ENCODE measurements at regions not wholly inside any gene's neighbourhood (a gene's known extent, or its start where the extent isn't known, plus 50 kb on each side); places are given as distances from the start of the nearest gene placed in this dataset.
"Not testable (repeated sequence)": the region's sequence is repeated elsewhere in the genome, so short reads cannot be mapped to it uniquely, and the experiment has no call there.

GRCh38 chr4:26194764-26195163 lies 126.0 kb upstream of the RBPJ start:
- H3K36me3 ChIP-seq, result no peaks in the 10 kb centered on the region

GRCh38 chr4:26196567-26196966 lies 124.2 kb upstream of the RBPJ start:
- Histone ChIP-seq H3K27me3 (no peaks in the 10 kb centered on the region), H3K4me3 (no peak overlapping the region), H3K4me1 (peaks cover 5% of the 10 kb centered on the region), H3K36me3 (no peaks in the 10 kb centered on the region), H3K9me3 (no peaks in the 10 kb centered on the region), H3K27ac (no peak overlapping the region)
- no peak for DNase-seq (ENCODE audit: extremely low spot score in 2 of 2)
- no peak for TF ChIP-seq POLR2AphosphoS5 (IDR thresholded peaks at IDR 0.05; ENCODE audit: insufficient read depth in 1 of 2, low read depth in 1 of 2)
- no peak for TF ChIP-seq CTCF (IDR thresholded peaks at IDR 0.05)
- TF ChIP-seq POLR2A (IDR thresholded peaks at IDR 0.05), result no peak
- intact Hi-C loops (cut with DNase I), result no loop called here

More at GRCh38 chr4:26194764-26195163, 126.0 kb upstream of the RBPJ start:
- H3K27ac ChIP-seq, result no peak overlapping the region
- intact Hi-C loops (cut with DNase I), result no loop called here
- no peak for DNase-seq (ENCODE audit: extremely low spot score in 2 of 2)
- no peaks in the 10 kb centered on the region for H3K27me3 ChIP-seq
- H3K4me1 ChIP-seq, result peaks cover 5% of the 10 kb centered on the region
- no peak overlapping the region for H3K4me3 ChIP-seq
- TF ChIP-seq CTCF (IDR thresholded peaks at IDR 0.05) (no peak), POLR2AphosphoS5 (IDR thresholded peaks at IDR 0.05; ENCODE audit: insufficient read depth in 1 of 2, low read depth in 1 of 2) (no peak), POLR2A (IDR thresholded peaks at IDR 0.05) (no peak)
- no peaks in the 10 kb centered on the region for H3K9me3 ChIP-seq

DNA sequence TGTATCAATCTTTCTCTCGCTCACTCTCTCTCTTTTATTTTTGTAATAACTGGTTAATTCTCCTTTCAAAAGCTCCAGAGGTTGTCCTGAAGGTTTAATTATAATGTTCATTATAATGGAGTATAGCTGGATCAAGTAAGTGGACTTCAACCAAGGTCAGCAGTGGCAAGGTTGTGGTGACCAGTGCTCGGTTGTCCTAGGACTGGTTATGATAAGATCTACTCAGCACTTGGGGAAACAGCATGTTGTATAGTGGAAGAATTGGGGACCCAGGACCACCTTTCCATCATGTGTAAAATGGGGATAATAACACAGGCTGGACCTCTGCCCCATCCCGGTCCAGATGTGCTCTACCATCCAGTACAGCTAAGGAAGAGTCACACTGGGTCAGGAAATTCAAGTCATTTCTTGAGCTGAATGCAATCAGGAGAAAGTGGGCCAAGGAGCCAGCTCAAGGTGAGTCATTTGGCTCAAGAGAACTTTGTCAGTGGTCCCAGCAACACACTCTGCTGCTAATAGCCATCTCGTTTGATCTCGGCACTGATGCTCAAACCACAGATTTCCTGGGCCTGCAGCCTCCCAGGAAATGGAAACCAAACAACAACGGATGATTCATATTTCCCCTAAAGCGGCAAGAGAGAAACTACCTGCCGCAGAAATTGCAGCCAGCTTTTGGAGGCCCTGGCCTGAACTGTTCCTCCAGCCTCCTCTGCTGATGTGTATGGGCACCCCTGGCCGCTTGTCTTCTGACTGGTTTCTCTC lies 123.6 kb upstream of the RBPJ start:
- H3K4me3 ChIP-seq, result no peak overlapping the region
- no peak for DNase-seq (ENCODE audit: extremely low spot score in 2 of 2)
- intact Hi-C loops (cut with DNase I), result no loop called here
- H3K36me3 ChIP-seq, result no peaks in the 10 kb centered on the region
- TF ChIP-seq POLR2A (IDR thresholded peaks at IDR 0.05), result no peak
- no peak for TF ChIP-seq POLR2AphosphoS5 (IDR thresholded peaks at IDR 0.05; ENCODE audit: insufficient read depth in 1 of 2, low read depth in 1 of 2)
- no peak for TF ChIP-seq CTCF (IDR thresholded peaks at IDR 0.05)
- no peaks in the 10 kb centered on the region for H3K27me3 ChIP-seq
- H3K9me3 ChIP-seq, result no peaks in the 10 kb centered on the region
- peaks cover 5% of the 10 kb centered on the region for H3K4me1 ChIP-seq
- no peak overlapping the region for H3K27ac ChIP-seq

DNA sequence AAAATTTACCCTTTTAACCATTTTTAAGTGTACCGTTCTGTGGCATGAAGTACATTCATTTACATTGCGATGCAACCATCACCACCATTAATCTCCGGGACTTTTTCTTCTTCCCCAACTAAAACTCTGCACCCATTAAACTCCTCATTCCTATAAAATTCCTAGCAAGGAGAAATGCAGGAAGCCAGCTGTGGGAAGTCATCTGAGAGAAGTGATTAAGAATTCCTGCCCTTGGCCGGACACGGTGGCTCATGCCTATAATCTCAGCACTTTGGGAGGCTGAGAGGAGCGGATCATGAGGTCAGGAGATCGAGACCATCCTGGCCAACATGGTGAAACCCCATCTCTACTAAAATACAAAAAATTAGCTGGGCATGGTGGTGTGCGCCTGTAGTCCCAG lies 121.9 kb upstream of the RBPJ start:
- DNase-seq (ENCODE audit: extremely low spot score in 2 of 2); H3K27me3 ChIP-seq; H3K27ac ChIP-seq; H3K4me3 ChIP-seq; H3K4me1 ChIP-seq; intact Hi-C loops (cut with DNase I); H3K9me3 ChIP-seq; H3K36me3 ChIP-seq: not testable (repeated sequence)

DNA sequence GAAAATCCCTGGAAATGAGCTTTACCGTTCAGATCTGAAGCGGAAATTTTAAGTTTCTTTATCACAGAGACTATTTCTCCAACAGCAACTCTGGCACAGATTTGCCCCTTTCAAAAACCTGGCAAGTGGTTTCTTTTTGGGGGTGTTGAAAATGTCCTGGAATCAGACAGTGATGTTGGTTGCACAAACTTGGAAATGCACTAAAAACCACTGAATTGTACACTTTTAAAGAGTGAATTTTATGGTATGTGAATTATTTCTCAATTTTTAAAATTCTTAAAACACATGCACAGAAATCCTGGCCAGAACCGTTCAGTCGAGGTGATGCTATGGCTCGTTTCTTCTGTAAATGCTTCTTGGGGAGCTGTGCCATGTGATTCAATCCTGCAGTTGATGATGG lies 121.2 kb upstream of the RBPJ start:
- H3K27ac ChIP-seq, result no peak overlapping the region
- H3K9me3 ChIP-seq, result no peaks in the 10 kb centered on the region
- no peak overlapping the region for H3K4me3 ChIP-seq
- peaks cover 6% of the 10 kb centered on the region for H3K4me1 ChIP-seq
- intact Hi-C loops (cut with DNase I), result no loop called here
- H3K36me3 ChIP-seq, result no peaks in the 10 kb centered on the region
- TF ChIP-seq CTCF (IDR thresholded peaks at IDR 0.05), result no peak
- TF ChIP-seq POLR2A (IDR thresholded peaks at IDR 0.05), result no peak
- TF ChIP-seq POLR2AphosphoS5 (IDR thresholded peaks at IDR 0.05; ENCODE audit: insufficient read depth in 1 of 2, low read depth in 1 of 2), result no peak
- no peak for DNase-seq (ENCODE audit: extremely low spot score in 2 of 2)
- H3K27me3 ChIP-seq, result no peaks in the 10 kb centered on the region

All from vagina (tissue), 2 donors.